Cardiac fibroblast (primary cell): ENCODE measurements at regions not wholly inside any gene's neighbourhood (a gene's known extent, or its start where the extent isn't known, plus 50 kb on each side); places are given as distances from the start of the nearest gene placed in this dataset.

Source experiments
- DNase-seq, 2 donors: peaks; one replicate each; pipeline versions ENCODE4 v3.0.0 to v3.0.0-alpha.2; 2010; ENCODE audit warnings: low read depth in 2 of 2
- H3K4me3 ChIP-seq, 2 donors: replicated peaks in 1 of 2; 1 replicate in 1 of 2; 2 replicates in 1 of 2; pipeline ENCODE4 v1.5.1; 2011; ENCODE audit warnings: low read depth in 2 of 2, low read length in 2 of 2, mild to moderate bottlenecking in 2 of 2, moderate library complexity in 1 of 2
- TF ChIP-seq, protein P1 (sequence below): IDR thresholded peaks from one replicate; pipeline ENCODE4 v1.5.1; 2011; ENCODE audit warnings: low read depth, mild to moderate bottlenecking, low read length, inconsistent platforms

DNA sequence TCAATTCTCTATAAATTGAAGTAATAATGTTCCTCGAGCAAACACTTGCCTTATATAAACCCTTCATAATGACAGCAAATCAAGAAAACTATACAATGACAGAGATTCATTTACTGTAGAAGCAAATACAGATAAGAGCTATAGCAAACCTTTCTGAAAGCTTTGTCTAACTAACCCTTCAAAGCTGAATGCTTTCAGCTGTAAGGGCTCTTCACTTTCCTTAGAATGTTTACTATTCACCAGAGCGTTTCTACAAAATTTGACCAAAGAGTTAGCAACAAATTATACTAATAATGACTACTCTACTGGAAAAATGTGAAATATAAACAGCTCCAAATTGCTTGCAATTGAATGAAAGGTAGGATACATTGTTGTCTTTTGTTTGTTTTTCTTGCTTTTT is 218.1 kb downstream of the SLITRK5 start:
- TF ChIP-seq, protein P1, sequence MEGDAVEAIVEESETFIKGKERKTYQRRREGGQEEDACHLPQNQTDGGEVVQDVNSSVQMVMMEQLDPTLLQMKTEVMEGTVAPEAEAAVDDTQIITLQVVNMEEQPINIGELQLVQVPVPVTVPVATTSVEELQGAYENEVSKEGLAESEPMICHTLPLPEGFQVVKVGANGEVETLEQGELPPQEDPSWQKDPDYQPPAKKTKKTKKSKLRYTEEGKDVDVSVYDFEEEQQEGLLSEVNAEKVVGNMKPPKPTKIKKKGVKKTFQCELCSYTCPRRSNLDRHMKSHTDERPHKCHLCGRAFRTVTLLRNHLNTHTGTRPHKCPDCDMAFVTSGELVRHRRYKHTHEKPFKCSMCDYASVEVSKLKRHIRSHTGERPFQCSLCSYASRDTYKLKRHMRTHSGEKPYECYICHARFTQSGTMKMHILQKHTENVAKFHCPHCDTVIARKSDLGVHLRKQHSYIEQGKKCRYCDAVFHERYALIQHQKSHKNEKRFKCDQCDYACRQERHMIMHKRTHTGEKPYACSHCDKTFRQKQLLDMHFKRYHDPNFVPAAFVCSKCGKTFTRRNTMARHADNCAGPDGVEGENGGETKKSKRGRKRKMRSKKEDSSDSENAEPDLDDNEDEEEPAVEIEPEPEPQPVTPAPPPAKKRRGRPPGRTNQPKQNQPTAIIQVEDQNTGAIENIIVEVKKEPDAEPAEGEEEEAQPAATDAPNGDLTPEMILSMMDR = no peak
- H3K4me3 ChIP-seq = no peak overlapping the region
- DNase-seq = no peak

DNA sequence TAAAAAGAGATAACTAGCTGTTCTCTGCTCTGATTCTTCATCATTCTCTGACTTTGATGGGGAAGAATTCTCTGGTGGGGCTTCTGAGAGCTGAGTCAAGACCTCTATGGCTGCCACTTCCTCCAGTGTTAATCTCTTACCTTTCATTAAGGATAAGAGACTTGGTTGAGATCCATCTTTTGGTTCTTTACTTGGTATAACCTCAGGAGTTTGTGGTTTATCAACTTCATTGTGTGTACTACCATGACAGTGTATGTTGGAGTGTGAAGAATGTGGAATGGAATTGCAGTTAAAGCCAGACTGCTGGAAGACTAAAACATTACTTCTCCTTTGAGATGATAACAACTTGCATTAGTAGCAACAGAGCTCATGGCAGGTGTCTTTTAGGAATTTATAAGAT is 222.0 kb downstream of the SLITRK5 start:
- TF ChIP-seq, protein P1 = no peak
- no peak for DNase-seq
- no peak overlapping the region for H3K4me3 ChIP-seq

DNA sequence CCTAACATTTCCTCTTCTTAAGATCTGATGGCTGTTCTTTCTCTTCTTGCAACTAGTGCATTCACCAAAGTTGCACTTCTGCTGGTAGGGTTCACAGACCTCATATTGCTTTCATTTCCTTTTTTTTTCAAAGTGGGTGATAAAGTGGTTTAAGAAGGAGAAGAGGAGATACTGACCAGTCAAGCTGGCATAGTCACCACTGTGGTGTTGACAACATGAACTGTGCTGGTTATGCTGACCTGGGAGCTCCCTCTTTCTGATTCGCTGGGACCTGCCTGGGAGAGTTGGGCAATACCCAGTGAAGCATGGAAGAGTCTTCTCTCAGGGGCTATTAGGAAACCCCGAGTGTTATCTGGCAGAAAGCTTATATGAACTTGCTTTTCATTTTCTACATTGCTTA is 222.9 kb downstream of the SLITRK5 start:
- TF ChIP-seq, protein P1 = no peak
- H3K4me3 ChIP-seq = no peak overlapping the region
- no peak for DNase-seq

DNA sequence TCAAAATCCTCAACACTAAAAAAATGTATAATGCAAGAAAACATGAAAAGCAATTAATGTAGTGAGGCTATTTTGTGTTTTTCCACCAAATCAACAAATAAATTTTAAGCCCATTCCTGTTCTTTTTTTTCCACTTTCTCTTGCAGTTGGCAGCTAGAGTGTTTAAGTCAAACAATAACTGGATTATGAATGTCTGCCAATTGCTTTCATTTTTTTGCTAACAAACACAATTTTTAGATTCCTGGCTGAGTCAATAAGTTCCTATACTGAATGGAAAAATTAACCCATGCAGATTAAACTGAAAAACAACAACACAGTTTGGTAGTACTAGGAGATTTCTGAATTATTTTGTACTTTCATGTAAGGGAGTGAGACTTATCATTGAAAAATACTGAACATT is 232.4 kb downstream of the SLITRK5 start:
- H3K4me3 ChIP-seq = no peak overlapping the region
- TF ChIP-seq, protein P1 = no peak
- DNase-seq = no peak

DNA sequence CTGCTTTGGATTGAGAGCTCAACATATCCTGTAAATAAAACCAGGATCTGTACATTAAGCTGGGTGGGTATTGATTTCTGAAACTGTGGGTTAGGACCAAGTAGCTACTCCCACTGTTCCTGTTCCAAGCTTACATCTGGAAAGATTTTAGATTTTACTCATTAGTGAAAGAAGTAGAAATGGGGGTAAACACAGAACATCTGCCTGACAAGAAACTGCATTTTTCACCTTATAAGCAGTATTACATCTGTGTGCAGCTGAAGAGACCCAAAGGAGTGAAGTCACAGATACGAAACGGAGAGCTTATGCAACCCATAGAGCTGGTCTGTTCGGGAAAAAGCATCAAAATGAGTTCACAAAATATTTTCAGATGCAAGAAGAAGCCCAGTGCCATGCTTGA is 235.2 kb downstream of the SLITRK5 start:
- DNase-seq = no peak
- TF ChIP-seq, protein P1 = no peak

DNA sequence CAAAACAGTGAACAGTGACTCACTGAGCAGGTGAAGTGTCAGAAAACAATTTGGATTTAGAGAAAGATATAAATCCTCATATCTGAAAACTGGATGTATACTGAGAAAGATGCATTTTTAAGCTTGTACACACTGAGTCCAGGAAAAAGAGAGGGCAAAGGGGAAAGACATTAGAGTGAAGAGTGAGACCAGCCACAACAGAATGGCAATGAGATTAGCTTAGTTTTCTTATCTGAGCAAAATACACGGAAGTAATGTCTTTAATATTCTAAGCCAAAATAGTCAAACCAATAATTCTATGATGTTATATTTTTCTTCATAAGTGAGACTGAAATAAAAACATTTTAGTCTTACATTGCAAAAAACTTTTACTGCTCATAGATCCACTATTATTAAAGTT is 236.0 kb downstream of the SLITRK5 start:
- TF ChIP-seq, protein P1 = no peak
- DNase-seq = no peak
- H3K4me3 ChIP-seq = no peak overlapping the region

More for the DNA sequence above, 235.2 kb downstream of the SLITRK5 start:
- no peak overlapping the region for H3K4me3 ChIP-seq

DNA sequence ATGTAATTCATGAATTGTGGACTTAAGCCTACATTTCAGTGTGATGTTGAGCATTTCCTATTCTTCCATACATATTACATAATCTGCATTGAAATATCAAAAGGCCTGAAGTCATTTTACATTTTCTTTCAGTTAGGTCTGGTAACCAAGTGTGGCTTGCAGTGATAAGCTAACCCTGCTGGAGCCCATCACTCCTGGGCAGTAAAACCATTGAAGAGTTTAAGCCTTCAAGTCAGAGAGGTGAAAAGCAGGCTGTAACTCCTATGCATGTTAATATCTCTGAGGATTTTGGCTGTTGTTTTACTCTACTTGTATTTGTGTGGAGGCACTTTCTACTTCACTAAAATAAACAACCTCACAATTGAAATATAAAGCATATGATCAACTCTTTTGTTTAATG is 248.8 kb downstream of the SLITRK5 start:
- no peak overlapping the region for H3K4me3 ChIP-seq
- DNase-seq = no peak
- TF ChIP-seq, protein P1 = no peak
